HG03432 (cell line): ENCODE measurements at regions not wholly inside any gene's neighbourhood (a gene's known extent, or its start where the extent isn't known, plus 50 kb on each side); places are given as distances from the start of the nearest gene placed in this dataset.

ENCODE experiments used
- ATAC-seq: cut with Tn5 transposase; IDR thresholded peaks from one replicate; pipeline ENCODE4 v1.9.1; 2021; ENCODE audit warnings: mild to moderate bottlenecking, moderate library complexity; ENCODE audit not compliant: unreplicated experiment

DNA sequence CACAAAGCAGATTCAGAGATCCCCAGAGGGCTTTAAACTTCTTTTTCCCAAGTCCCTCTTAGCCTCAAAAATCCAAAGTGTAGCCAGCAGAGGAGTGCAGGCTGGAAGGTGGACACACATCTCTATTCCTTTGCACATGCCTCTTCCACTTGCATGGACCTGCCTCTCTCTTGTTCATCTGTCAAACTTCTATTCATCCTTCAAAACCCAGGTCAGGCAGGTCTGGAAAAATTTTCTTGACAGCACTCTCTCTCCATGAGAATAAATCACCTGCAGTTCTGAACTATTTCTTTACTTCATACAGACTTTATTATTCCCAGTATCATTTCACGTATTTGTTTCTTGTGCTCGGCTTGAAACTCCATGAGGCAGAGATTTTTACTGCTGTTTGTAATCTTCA lies 127.5 kb downstream of the SS18 start:
- ATAC-seq, result no peak

DNA sequence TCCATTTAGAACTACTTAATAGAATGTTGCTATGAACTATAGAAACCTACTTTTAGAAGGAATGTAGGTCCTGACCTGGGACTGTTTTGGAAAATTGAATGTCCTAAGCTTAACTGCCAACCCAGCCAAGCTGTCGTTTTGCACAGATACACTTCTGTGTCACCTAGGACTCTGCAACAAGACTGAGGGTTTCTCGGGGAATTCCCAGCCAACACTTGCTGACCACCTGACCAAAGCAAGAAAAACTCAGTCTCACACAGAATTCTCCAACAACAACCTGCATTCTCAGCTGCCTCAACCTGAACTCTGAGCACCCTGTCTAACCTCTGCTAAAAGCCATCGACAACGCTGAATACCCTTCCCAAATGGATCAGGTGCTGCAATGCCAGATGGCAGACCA lies 128.2 kb downstream of the SS18 start:
- ATAC-seq, result no peak

DNA sequence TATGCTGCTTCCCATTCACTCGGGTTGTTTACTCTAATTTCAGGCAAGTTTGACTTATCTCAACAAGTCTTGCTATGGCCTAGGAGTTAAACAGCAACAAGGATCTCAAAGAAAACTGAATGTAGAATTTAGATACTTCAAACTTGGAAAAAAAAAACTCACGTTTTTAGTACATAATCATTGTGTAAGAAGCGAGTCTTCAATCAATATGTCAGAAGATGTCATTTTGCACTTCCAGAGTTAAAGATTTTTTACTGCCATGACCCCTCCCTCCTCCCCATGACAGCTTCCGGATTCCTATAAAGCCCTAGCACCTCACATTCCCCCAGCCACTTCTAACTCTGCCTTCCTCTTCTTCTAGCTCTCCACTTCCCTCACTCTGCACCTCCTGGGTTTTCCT lies 133.4 kb downstream of the SS18 start:
- no peak for ATAC-seq

DNA sequence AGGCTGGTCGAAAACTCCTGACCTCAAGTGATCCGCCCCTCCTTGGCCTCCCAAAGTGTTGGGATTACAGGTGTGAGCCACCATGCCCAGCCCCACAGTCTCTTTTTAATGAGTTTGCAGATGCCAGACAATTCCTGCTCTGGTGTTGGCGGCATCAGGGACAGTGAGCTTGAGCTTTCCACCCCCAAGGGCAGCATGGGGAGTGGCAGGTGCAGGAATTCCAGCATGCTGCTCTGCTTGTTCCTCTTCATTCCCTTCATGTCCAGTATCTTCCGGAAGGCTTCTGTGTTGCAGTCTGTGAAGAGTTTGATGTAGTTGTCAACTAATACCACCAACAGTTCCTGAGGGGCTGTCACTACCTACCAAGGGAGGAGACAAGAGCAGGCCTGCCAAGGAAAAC lies 137.3 kb downstream of the SS18 start:
- ATAC-seq, result no peak

DNA sequence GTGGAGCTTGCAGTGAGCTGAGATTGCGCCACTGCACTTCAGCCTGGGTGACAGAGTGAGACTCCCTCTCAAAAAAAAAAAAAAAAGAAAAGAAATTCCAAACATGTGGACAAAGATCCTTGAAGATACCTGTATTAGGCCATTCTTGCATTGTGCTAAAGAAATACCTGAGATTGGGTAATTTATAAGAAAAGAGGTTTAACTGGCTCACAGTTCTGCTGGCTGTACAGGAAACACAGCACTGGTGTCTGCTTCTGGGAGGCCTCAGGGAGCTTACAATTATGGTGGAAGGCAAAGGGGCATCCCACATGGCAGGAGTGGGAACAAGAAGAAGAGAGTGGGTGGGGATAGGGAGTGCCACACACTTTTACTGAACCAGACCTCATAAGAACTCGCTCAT lies 140.1 kb downstream of the SS18 start:
- ATAC-seq, result no peak

DNA sequence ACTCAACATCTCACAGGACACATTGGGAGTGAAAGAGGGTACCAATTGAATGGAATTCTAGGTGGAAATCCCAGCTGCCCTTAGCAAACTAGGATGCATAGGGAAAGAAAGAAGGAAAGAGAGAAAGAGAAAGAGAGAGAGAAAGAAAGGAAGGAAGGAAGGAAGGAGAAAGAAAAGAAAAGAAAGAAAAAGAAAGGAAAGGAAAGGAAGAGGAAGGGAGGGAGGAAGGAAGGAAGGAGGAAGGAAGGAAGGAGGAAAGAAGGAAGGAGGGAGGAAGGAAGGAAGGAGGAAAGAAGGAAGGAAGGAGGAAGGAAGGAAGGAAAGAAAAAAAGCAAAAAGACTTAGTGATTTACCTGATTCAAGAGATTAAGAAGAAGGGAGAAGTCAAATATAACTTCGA lies 143.9 kb downstream of the SS18 start:
- no peak for ATAC-seq

DNA sequence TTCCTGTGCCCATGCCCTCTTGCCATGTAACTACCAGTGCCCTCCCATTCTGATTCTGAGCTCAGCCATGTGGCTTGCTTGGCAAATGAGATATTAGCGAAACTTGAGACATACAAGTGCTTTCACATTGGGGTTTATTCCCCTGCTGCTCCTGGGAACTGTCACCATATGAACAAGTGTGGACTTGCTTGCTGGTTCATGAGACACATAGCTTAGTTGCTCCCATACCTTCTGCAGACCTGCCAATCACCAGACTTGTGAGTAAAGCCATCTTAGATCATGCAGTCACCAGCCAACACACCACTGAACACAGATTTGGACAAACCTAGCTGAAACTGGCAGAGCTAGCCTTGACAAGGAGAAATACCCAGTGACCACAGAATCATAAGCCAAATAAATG lies 155.1 kb downstream of the SS18 start:
- ATAC-seq, result peak; percentile 49

DNA sequence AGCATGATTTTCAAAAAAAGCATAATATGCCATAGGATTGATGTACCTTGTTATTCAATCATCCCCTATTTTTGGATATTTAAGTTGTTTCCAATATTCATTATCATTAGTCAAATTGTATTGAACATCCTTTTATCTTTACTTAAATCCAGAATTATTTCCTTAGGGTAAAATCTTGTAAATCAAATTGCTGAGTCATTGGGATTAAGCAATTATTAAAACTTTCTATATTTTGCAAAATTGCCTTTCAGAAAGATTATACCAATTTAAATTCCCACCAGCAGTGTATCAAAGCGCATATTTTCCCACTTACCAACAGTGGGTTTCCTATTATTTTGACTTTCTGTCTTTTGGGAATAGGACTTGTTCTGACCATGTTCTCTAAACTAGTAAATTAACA lies 159.3 kb downstream of the SS18 start:
- no peak for ATAC-seq

DNA sequence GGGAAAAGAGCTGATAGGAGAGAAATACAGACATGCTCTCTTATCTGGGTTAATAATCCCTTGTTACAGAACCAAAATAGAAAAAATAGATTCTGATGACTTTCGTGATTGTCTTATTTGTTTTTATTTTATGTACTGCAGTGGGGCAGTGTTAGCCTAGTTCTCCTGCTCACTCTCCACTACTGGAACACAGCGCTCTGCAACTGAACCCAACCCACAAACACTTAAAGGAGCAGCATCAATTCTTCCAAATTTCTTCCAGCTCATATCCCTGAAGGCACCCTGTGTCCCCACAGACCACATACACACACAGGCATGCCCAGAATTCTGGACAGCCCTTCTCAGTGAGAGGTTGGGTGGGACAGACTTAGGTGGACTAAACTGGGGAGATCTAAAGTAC lies 160.6 kb downstream of the SS18 start:
- no peak for ATAC-seq

DNA sequence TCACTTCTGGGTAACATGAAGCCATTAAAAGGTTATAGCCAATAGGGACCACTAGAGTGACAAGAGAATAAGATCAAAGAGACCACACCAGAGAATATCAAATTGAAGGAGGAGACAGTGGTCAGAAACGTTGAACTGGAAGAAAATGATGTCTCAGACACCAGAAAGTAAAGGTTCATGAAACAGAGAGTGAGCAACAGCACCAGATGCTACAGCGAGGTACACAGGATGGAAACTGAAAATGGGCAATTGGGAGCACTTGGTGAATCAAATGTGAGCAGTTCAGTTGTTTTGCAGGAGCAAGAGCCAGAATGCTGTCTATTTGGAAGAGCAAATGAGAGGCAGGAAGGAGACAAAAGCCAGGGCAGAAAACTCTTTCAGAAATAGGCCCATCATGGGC lies 162.6 kb downstream of the SS18 start:
- peak; percentile 55 for ATAC-seq

DNA sequence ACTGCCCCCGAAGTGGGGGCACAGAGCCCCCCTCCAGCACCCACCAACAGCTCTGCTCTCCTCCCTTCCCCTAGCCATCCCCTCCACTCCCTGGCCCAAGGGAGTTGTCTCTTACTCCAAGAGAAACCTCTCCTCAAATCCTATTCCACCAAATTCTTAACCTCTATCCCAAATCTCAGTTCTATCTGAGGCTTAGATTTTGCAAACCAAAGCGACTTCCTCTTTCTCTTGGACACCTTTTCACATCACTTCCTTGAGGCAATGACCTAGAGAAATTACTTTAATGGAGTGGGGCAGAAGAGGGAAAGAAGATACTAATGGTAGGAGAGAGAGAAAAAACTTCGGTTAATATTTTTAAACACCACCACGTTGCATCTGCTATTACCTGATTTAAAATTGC lies 167.2 kb downstream of the SS18 start:
- ATAC-seq, result no peak

DNA sequence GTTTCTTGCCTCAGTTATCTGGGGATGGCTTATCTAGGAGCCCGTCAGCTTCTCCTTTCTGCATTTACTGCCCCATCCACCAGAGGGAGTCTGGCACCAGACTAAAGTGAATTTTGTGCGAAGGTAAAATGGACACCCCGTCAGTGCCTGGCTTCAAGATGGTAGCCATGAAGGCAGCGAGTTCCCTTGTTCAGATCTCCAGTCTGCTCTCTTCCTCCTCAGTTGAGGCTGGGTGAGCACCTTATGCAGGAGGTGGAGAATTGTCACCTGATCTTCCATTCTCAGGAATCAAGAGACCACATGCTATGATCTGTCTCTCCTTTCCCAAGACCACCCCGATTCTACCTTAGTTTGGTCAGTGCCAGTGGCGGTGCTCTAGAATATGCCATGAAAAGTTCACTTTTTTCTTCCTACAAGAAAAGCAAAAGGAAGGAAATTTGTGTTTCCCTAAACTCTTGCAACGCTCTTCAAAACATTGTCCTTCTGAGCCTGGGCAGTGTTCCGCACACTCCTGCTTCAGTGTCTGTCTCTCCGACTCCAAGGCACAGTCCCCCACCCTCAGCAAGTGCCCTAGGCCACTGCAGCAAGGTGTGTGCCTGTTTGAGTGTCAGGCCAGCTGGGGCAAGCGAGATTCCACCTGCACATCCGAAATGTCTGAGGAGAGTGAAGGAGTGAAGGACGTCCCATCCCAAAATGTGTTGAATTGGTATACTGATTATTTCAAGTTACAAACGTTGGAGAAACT lies 168.6 kb downstream of the SS18 start:
- ATAC-seq, result peak; percentile 86

DNA sequence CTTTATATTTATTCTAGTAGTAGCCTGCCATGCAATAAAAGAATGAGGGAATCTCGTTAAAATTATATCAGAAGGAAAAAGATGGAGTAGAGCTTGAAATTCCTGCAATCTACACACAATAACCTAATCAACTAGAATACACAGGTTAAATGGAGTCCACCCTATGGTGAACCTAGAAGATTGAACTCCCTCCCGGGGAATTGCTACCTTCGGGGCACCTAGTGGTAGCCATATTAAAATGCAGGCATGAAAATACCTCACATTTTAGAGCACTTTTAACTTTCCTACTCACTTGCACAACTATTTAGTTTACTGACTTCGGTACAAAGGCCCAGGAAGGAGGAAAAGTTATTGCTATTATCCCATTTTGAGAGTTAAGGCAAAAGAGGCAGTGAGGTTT lies 174.5 kb downstream of the SS18 start:
- no peak for ATAC-seq

DNA sequence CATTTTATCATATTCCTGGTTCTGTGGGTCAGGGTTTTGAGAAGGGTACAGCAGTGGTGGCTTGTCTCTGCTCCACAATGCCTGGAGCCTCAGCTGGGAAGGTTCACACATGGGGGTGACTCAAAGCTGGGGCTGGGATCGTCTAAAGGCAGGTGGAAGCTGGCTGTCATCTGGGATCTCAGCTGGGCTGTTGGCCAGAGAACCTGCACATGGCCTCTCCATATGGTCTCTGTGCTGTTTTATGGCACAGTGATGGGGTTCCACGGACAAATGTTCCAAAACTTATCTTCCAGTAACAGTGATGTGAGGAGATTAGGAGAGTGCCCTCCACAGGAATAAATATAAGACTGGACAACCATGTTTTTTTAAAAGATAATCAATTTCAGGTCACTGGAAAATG lies 191.4 kb downstream of the SS18 start:
- no peak for ATAC-seq

DNA sequence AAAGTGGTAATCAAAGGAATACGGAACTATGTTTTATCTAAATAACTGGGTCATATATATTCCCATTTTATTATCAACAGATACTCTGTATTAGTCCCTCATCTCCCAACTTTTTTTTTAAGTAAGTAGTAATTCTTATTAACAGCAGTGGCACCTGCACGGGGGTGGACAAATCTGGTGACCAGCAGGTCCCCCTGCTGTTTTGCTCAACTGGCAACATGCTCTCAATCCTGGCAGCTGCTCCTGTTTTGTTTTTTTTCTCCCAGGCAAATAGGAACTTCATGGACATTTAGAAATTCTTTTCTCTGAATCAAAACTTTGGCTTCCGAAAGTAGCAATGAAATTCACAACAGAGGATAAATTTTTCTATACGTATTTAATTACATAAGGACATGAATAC lies 193.5 kb downstream of the SS18 start:
- no peak for ATAC-seq

DNA sequence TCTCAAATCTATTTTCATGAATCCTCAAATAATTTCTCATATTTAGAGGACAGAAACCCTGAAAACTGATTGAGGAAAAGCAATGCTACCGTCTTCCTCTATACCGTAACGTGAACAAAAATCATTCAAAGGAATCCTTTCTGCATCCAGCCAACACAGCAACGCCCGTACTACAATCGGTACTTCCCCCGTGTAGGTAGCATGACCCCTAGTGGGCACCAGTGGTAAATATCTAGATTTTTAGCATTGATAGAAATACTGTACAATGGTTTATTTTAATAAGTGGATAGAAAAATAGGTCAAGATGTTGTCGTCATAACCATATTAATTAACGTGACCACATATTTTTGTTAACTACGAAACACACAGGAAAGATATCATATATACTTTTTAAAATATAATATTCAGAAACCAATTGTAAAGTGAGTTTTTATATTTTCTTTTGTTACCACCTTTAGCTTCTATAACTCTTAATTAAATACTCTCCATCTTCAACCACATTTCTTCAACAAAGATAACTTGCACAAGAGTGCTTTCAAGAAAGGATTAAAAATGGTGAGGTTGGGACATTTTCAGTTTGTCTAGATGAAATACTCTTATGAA lies 194.1 kb downstream of the SS18 start:
- peak; percentile 86 for ATAC-seq

DNA sequence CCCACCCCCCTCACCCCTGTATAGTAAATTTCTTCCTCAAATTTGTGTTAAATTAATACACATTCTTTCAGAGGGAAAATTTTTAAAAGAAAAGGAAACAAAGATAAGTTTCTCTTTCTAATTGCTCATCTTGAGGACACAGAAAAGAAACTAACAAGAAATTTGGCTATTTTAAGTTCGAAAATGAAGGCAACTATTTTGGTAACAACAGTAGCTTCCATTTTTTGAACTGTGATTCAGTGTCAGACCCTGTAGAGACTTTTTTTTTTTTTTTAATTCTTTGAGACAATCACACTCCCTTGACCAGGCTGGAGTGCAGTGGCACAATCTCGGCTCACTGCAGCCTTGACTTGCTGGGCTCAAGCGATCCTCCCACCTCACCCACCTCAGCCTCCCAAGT lies 194.9 kb downstream of the SS18 start:
- peak; percentile 39 for ATAC-seq

DNA sequence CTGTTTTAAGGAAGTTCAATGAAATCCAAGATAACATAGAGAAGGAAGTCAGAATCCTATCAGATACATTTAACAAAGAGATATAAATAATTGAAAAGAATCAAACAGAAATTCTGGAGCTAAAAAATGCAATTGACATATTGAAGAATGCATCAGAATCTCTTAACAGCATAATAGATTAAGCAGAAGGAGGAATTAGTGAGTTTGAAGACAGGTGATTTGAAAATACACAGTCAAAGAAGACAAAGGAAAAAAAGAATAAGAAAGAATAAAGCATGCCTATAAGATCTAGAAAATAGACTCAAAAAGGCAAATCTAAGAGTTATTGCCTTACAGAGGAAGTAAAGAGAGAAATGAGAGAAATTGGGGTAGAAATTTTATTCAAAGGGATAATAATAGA lies 204.1 kb downstream of the SS18 start:
- no peak for ATAC-seq

DNA sequence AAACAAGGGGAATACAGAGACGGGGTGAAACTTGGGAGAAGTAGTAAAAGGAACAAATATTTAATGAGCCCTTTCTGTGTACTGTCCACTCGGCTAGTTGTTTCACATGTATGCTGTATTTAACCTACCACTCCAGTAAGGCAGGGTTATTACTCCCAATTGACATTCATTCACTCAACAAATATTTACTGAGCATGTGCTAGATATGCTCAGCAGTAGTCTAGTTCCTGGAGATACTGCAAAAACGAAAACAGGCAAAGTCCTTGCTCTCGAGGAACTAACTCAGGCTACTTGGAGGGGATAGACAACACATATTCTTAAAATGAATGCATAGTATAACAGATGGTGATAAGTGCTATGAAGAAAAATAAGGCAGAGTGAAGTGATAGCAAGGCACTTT lies 207.3 kb downstream of the SS18 start:
- no peak for ATAC-seq

DNA sequence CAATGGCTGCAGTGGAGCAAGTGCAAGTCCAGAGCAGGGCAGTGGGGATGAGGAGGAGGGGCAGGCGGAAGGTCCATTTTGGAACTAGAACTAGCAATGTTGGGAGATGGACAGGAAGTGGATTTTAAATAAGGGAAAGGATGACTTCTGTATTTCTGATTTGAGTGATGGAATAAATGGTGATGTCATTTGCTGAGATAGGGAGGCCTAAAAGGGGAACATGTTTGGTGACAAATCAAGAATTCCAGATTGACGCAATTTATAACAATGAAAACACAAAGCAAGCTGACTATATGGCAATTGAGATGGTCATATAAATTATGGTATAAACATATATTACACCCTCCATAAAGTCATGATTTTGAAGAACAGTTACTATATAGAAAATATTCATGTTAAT lies 209.3 kb downstream of the SS18 start:
- ATAC-seq, result no peak

DNA sequence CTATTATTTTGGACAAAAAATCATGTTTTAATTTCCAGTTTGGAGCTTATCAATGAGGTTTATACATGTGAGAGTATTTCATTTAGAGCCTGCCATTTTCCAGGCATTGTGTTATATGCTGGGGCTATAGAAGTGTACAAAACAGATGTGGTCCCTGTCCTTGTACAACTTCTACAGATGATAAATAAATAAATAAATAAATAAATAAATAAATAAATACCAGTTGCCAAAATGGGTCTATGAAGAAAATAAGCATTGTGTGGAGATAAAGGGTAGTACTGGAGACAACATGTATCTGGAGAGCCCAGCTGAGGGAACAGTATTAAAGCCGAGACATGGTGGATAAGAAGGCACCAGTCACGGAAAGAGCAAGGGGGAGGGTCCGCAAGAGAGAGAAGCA lies 210.0 kb downstream of the SS18 start:
- ATAC-seq, result no peak

DNA sequence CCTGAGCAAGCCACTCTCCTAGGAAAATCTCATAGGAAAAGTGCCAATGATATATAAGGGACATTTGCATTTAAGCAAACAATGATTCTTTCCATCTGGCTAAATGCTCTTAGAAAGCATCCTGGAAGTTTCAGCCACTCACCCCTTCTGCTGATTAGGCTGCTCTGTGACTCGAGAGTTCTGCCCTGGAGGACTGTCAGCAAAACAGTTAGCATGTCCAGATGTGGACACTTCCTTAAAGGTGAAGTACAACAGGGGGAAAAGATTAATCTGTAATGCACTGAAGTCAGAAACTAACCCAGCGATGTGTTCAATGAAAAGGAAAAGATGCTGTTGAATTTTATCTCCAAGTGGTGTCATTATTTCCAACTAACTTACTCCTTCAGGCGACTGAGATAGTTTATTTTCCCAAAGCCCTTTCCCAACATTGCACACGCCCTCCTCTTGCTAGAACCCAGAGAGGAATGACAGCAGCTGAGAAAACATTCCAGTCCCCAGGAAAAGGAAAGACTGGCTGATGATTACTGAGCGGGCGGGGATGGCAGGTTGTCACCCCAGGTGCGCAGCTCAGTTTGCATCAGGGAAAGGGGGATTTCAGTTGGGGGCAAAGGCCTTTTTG lies 214.0 kb downstream of the SS18 start:
- no peak for ATAC-seq
